Fibroblast of the aortic adventitia (primary cell): ENCODE measurements at regions not wholly inside any gene's neighbourhood (a gene's known extent, or its start where the extent isn't known, plus 50 kb on each side); places are given as distances from the start of the nearest gene placed in this dataset.

Source experiments
- DNase-seq: peaks from one replicate; pipeline ENCODE4 v3.0.0-alpha.2; 2010; ENCODE audit warnings: low read depth
- H3K4me3 ChIP-seq: 2 replicates; pipeline ENCODE4 v1.5.1; 2011; ENCODE audit warnings: low read depth, mild to moderate bottlenecking, control low read depth, low read length, moderate library complexity
- TF ChIP-seq, protein P1 (sequence below): IDR thresholded peaks from 2 replicates; pipeline ENCODE4 v1.5.1; 2011; ENCODE audit warnings: mild to moderate bottlenecking, low read length, control low read depth, inconsistent platforms; ENCODE audit not compliant: insufficient read depth

DNA sequence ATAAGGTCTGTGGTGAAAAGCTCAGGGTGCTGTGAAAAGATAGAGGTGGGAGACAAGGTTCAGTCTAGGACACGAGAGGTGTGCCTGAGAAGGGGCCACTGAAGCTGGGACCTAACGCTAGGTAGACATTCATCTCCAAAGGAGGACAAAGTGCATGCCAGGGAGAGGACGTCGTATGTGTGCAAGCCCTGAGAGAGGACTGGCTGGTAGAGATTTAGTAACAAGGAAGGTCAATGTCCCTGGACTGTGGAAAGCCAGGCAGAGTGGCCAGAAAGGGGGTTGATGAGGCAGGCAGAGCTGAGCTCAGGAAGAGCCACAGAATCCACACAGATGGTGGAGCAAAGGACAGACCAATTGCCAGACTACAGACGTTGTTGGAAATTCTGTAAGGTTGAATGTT lies 817.6 kb downstream of the CCSER2 start:
- H3K4me3 ChIP-seq: no peak overlapping the region
- no peak for DNase-seq
- TF ChIP-seq, protein P1, sequence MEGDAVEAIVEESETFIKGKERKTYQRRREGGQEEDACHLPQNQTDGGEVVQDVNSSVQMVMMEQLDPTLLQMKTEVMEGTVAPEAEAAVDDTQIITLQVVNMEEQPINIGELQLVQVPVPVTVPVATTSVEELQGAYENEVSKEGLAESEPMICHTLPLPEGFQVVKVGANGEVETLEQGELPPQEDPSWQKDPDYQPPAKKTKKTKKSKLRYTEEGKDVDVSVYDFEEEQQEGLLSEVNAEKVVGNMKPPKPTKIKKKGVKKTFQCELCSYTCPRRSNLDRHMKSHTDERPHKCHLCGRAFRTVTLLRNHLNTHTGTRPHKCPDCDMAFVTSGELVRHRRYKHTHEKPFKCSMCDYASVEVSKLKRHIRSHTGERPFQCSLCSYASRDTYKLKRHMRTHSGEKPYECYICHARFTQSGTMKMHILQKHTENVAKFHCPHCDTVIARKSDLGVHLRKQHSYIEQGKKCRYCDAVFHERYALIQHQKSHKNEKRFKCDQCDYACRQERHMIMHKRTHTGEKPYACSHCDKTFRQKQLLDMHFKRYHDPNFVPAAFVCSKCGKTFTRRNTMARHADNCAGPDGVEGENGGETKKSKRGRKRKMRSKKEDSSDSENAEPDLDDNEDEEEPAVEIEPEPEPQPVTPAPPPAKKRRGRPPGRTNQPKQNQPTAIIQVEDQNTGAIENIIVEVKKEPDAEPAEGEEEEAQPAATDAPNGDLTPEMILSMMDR: no peak

DNA sequence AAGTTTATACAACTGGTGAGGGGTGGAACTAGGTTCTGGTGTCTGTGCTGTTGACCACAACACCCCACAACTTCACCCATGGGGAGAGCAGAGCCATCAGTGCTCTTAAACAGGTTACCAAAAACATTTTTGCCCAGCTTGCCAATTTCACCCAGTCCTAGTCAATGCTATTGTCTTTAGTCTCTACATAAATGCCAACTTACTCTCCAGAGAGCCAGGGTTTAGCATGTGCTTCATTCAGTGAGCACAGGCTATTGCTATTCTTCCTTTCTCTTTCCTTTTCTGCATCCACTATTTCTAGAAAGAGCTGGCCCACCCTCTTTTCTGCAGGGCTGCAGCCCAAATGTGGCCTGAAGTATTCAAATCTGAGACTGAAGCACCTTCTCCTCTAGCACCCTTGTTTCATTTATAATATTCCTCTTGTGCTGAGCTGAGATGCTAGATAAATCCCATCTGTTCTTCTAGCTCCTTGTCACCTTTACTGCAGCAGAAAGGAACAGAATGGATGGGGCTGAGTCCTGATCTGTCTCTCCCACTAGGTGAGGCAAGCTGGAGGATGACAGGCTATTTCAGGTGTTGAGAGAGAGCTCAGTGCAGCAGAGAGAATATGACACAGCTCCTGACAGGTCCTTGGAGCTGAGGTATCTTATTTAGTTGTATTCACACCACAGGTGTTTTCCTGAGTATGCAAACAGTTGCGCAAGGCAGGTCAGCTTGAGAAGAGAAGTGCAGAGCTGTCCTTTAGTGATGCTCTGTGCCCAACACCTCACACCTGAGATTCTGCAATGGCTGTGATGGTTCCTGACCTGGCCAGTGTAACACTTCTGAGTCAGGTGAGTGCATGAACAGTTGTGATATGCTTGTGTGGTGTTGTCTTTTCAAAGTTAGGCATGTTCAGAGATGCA lies 819.2 kb downstream of the CCSER2 start:
- no peak for DNase-seq
- H3K4me3 ChIP-seq: no peak overlapping the region
- TF ChIP-seq, protein P1: no peak

DNA sequence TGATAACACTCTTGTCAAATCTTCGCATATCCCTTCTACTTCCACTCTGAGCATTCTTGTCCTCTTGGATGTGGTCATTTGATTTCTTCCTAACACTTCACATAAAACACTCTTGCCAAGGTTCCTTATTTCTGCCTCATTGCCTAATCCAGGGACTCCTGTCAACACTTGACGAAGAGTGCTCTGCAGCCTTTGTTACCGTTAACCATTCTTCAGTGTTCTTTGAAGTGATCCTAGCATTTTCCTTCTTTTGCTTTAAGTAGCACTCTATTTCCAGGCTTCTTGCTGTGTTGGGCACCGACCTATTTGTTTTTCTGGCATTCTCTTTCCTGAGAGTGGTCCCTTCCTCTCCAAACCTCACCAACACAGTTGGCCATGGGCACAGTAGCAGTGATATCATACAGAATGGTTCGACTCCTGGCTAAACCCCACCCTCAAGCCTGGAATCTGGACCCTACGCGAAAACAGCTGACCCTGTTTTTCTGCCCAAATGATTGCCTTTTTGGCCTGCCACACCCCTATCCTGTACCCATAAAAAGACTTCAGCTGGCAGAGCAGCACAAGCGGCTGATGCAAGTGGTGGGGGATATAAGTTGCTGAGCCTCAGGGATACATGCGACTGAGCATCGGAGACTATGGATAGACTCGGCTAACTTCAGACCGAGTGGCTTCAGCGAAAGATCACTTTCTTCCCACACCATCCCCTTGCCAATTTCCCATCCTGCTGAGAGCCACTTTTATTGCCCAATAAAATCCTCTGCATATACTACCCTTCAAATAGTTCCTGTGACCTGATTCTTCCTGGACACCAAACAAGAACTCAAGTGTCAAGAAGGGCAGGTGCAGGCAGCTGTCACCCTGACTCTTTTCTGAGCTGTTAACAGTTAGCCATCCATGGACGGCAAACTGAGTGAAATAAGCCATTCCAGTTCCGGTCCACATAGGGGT lies 820.6 kb downstream of the CCSER2 start:
- DNase-seq: no peak
- no peak overlapping the region for H3K4me3 ChIP-seq
- TF ChIP-seq, protein P1: no peak

DNA sequence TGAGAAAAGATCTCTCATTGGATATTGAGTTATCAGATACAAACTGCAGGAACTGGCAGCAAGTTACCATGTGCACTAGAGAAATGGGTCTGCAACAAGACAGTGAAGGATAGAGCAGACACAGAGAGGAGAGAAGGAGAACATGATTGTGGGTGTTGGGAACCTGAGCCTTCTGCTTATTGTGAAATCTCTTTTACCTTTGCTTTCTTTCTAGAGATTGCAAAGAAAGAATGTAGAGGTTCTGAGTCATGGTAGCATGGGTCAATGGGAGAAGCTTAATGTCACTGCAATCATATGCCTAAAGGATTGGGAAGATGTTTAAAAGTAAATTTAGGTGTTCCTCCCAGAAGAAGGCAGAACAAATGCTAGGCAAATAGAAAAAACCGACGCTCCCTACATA lies 821.4 kb downstream of the CCSER2 start:
- no peak overlapping the region for H3K4me3 ChIP-seq
- TF ChIP-seq, protein P1: no peak
- no peak for DNase-seq

DNA sequence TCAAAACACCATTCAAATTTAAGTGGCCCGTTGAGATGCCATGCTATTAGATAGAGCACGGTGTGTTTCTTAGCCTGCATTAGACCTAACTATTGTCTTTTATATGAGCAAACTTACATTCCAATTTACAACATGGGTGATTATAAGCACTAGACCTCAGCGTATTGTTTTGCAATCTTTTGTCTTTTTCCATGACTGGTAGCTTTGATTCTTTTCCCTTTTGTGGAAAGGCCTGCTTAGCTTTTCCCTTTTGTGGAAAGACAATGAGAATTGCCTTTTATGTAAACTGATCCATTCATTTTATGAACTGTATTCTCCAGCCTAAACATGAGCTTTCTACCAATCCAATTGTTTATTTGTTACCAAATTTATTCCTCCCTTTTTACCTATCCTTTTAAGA lies 823.1 kb downstream of the CCSER2 start:
- DNase-seq: no peak
- TF ChIP-seq, protein P1: no peak

DNA sequence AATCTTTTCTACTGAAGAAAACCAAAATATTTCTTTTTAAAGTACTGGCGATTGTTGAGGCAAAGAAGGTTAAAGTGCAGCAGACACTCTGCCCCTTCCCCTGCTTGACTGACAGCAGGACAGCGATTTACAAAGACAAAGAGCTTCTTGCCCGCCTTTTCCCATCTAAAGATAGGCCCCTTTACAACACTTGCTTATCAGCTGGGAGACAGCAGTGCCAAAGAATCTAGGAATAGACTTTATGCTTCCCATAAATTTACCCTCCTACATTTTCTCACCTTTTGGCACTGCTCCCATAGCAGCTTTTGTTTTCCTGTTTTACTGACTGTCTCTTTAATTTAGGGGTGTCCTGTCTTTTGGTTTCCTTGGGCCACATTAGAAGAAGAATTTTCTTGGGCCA lies 824.1 kb downstream of the CCSER2 start:
- H3K4me3 ChIP-seq: no peak overlapping the region
- TF ChIP-seq, protein P1: no peak
- no peak for DNase-seq

More for the DNA sequence above, 823.1 kb downstream of the CCSER2 start:
- H3K4me3 ChIP-seq: no peak overlapping the region
